ENCODE measurements at regions not wholly inside any gene's neighbourhood (a gene's known extent, or its start where the extent isn't known, plus 50 kb on each side); places are given as distances from the start of the nearest gene placed in this dataset.
A peak's percentile ranks its signal among the peaks of the same experiment; 100 is the strongest.

DNA sequence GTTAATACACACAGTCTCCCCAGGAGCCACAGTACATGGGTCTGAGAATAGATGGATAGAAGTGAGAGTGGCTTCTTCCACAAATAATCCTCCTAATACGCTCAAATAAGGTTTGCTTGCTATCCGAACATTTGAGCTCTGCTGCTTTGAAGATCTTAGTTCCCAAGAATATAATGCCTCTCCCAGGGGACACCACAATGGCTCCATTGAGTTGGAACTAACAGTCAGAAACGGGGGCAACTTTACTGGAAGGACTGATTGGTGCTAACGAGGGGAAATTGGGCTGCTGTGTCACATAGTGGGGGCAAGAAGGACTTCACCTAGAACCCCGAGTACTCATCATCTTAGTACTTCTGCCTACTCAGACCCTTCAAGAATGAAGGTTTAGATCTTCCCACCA, 66.2 kb downstream of the IGLL5 start:
- H3K9me3 Mint-ChIP-seq, result no peaks in the 10 kb centered on the region
- no peak overlapping the region for H3K27ac Mint-ChIP-seq
- peaks cover 28% of the 10 kb centered on the region for H3K27me3 Mint-ChIP-seq (ENCODE audit: insufficient read depth)
- no peak for TF ChIP-seq CTCF (IDR thresholded peaks at IDR 0.05)
- no peak overlapping the region for H3K4me3 Mint-ChIP-seq
- H3K4me1 Mint-ChIP-seq (ENCODE audit: low read depth), result no peaks in the 10 kb centered on the region
- DNase-seq, result no peak
- no peaks in the 10 kb centered on the region for H3K36me3 Mint-ChIP-seq (ENCODE audit: low read depth)

DNA sequence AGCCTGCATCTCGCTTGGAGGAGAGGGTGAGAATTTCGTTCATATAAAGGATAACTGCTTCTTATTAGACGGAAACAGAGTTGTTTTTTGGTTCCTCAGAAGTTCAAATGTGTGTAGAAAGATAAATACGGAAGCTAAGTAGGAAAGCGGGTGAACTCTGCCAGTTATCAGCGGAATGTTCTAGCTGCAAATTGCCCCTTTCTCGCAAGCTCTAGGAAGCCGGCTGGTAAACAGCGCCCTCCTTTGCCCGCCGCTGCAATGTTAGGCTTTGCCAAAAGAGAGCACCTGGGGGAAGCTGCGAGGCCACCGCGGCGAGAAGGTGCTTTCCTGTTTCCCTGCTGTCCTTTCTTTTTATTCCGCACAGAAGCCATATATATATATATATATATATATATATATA, 67.0 kb downstream of the IGLL5 start:
- Mint-ChIP-seq H3K36me3 (ENCODE audit: low read depth) (no peaks in the 10 kb centered on the region), H3K4me1 (ENCODE audit: low read depth) (peaks cover 4% of the 10 kb centered on the region), H3K27me3 (ENCODE audit: insufficient read depth) (peaks cover 28% of the 10 kb centered on the region), H3K9me3 (no peaks in the 10 kb centered on the region), H3K4me3 (no peak overlapping the region), H3K27ac (no peak overlapping the region)
- no peak for DNase-seq
- TF ChIP-seq CTCF (IDR thresholded peaks at IDR 0.05), result peak; percentile 56

DNA sequence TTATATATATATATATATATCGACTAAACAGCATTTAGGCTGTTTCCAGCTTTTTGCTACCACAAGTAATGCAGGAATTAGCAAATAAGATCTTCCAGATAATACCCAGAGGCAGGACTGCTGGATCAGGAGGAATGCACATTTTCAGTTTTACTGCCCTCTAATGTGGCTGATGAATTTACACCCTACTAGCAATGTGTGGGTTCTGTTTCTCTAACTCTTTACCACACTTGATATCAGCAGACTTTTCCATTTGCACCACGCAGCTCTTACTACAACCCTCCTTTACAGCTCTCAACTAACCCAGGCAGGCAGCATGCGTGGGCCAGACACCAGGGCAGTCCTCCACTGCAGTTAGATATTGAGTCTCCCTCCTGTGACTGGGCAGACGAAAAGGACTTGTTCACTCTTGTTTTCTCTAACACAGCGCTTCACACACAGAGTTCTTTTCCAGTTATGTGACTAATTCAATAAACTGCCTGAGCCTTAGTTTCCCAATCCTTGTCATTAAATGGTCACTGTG, 67.7 kb downstream of the IGLL5 start:
- H3K4me3 Mint-ChIP-seq, result no peak overlapping the region

DNA sequence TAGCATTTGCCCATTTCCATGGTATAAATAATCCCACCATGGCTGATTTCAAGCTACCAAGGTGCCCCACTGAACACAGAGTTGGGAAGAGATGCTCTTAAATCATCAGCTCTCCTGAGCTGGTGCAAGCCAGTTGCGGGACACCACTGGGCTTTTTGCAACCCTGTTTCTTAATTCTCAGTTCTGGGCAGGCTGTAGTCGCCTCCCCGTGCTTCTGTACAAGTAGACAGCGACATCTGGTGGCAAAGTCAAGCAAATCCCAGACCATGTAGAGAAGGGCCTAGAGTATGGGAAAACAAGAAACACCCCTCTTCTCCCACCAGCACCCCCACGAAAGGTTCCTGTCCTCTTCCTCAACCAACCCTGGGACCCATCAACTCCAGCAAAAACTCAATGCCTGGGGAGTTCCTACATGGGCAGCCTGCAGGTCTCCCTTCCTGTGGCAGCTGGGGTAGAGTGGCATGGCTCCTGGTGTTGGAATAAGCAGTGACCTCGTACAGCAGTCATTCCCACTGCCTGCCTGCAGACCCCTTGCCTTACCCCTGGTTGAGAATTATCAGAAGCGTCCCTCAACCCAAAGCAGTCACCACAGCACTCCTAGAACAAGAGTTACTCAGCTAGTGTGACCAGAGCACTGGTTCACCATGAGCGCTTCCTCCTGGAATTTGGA, 68.4 kb downstream of the IGLL5 start:
- Mint-ChIP-seq H3K4me1 (ENCODE audit: low read depth) (peaks cover 4% of the 10 kb centered on the region), H3K4me3 (no peak overlapping the region), H3K9me3 (no peaks in the 10 kb centered on the region; the same call in 1 of the 2 replicates), H3K27me3 (ENCODE audit: insufficient read depth) (peaks cover 25% of the 10 kb centered on the region), H3K36me3 (ENCODE audit: low read depth) (no peaks in the 10 kb centered on the region), H3K27ac (no peak overlapping the region)
- peak; percentile 57 for DNase-seq
- peak; percentile 89 for TF ChIP-seq CTCF (IDR thresholded peaks at IDR 0.05)

More for the DNA sequence above, 67.7 kb downstream of the IGLL5 start:
- Mint-ChIP-seq H3K9me3 (no peaks in the 10 kb centered on the region), H3K4me1 (ENCODE audit: low read depth) (peaks cover 4% of the 10 kb centered on the region), H3K36me3 (ENCODE audit: low read depth) (no peaks in the 10 kb centered on the region), H3K27me3 (ENCODE audit: insufficient read depth) (peaks cover 25% of the 10 kb centered on the region), H3K27ac (no peak overlapping the region)
- TF ChIP-seq CTCF (IDR thresholded peaks at IDR 0.05), result no peak
- no peak for DNase-seq

DNA sequence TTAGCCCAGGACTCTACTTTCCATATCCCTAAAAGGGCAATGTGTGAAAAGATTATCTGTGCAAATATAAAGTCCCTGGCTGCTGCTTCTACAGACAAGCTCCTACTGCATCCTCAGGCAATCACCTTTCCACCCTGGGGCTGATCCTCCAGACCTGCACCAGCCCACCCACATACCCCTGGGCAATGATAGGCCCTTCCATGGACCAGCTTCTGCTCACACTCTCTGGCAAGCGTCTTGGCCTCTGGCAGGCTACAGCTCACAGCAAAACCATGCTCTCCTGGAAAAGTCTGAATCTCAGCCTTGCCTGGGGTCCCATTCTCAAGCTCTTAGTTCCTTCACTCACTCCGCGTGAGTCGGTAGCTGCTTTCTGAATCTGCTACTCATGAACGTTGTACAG, 69.5 kb downstream of the IGLL5 start:
- Mint-ChIP-seq H3K4me1 (ENCODE audit: low read depth) (peaks cover 4% of the 10 kb centered on the region), H3K36me3 (ENCODE audit: low read depth) (peaks cover 9% of the 10 kb centered on the region), H3K27me3 (ENCODE audit: insufficient read depth) (peaks cover 27% of the 10 kb centered on the region), H3K4me3 (no peak overlapping the region), H3K27ac (no peak overlapping the region), H3K9me3 (peaks cover 11% of the 10 kb centered on the region)
- no peak for TF ChIP-seq CTCF (IDR thresholded peaks at IDR 0.05)
- DNase-seq, result no peak
